K562 (cell line): ENCODE measurements at regions not wholly inside any gene's neighbourhood (a gene's known extent, or its start where the extent isn't known, plus 50 kb on each side); places are given as distances from the start of the nearest gene placed in this dataset.

Experiments
- ATAC-seq: fragments of 200-7000 bp; cut with Tn5 transposase; 3 replicates; pipeline ENCODE4 v1.9.1; 2020; ENCODE audit warnings: moderate library complexity
- BruUV-seq: library from RNA; stranded (reverse); fragments of 400-500 nt; replicated peaks from 2 replicates; lab custom pipeline; 2021; lab: Mats Ljungman, UMichigan
- CTCF ChIA-PET: fragments of 300-600 bp; formaldehyde crosslinking; extraction: SDS; loops from one replicate; lab custom pipeline; 2021; ENCODE audit warnings: low intra/inter-chr PET ratio; lab: Yijun Ruan, JAX
- POLR2A ChIA-PET: fragments of 300-600, 350-650 bp; sonication (Branson Sonifier 250); formaldehyde crosslinking; extraction: SDS; loops from one replicate; lab custom pipeline; 2021; ENCODE audit warnings: antibody characterized with exemption, inconsistent platforms; lab: Yijun Ruan, JAX
- DNase-seq, 4 experiments: peaks; one replicate each; pipeline versions ENCODE4 v3.0.0 to v3.0.0-alpha.2; 2011 to 2018; ENCODE audit warnings: low spot score in 3 of 4, mixed read lengths in 3 of 4; ENCODE audit errors: extremely low read depth in 1 of 4
- FAIRE-seq: peaks from 2 replicates; lab custom pipeline; 2011; peaks lifted over from hg19 to GRCh38; lab: Jason Lieb, UNC
- H2AFZ ChIP-seq: 2 replicates; pipeline ENCODE4 v1.6.0; 2011; ENCODE audit warnings: low read depth, low read length, control low read depth, inconsistent platforms
- H3K27ac ChIP-seq: fragments of 200-600 bp; 3 replicates; pipeline ENCODE4 v1.8.0; 2011; ENCODE audit warnings: low read depth, mild to moderate bottlenecking, control low read depth, inconsistent platforms, low read length, moderate library complexity, mixed read lengths; ENCODE audit errors: extremely low read depth
- H3K27me3 ChIP-seq, 2 experiments: fragments of 300-600 bp in 1 of 2; 2 replicates in 1 of 2; 3 replicates in 1 of 2; pipeline versions ENCODE4 v1.6.0 to v1.8.0; 2011; ENCODE audit warnings: inconsistent platforms in 2 of 2, low read length in 2 of 2, mild to moderate bottlenecking in 1 of 2, mixed read lengths in 1 of 2, moderate library complexity in 1 of 2; ENCODE audit not compliant: control insufficient read depth in 2 of 2, insufficient read depth in 2 of 2
- H3K36me3 ChIP-seq: fragments of 300-600 bp; 3 replicates; pipeline ENCODE4 v1.8.0; 2011; ENCODE audit warnings: mild to moderate bottlenecking, low read length, inconsistent platforms; ENCODE audit not compliant: control insufficient read depth, insufficient read depth
- H3K4me1 ChIP-seq, 2 experiments: fragments of 200-600 bp in 1 of 2; replicated peaks in 1 of 2; 2 replicates in 1 of 2; 3 replicates in 1 of 2; pipeline versions ENCODE4 v1.5.1 to v1.8.0; 2011; ENCODE audit warnings: inconsistent platforms in 2 of 2, low read length in 2 of 2, mild to moderate bottlenecking in 1 of 2, mixed read lengths in 1 of 2, moderate library complexity in 1 of 2; ENCODE audit not compliant: control insufficient read depth in 2 of 2, insufficient read depth in 2 of 2
- H3K4me2 ChIP-seq: 2 replicates; pipeline ENCODE4 v1.6.1; 2011; ENCODE audit warnings: low read length, control low read depth, inconsistent platforms, mixed read lengths; ENCODE audit not compliant: insufficient read depth
- H3K4me3 ChIP-seq: fragments of 200-600 bp; sonication (generic), shearing (Covaris generic); 2 replicates; pipeline ENCODE4 v1.5.1; 2016; ENCODE audit warnings: control low read depth, inconsistent platforms
- H3K79me2 ChIP-seq: fragments of 200-600 bp; 3 replicates; pipeline ENCODE4 v1.8.0; 2011; ENCODE audit warnings: low read length, inconsistent platforms; ENCODE audit not compliant: control insufficient read depth, insufficient read depth
- H3K9ac ChIP-seq, 2 experiments: 2 replicates each; pipeline versions ENCODE4 v1.6.0 to v1.6.1; 2011; ENCODE audit warnings: low read depth in 2 of 2, low read length in 2 of 2, control low read depth in 1 of 2, inconsistent platforms in 1 of 2, mild to moderate bottlenecking in 1 of 2, mixed read lengths in 1 of 2; ENCODE audit not compliant: insufficient read depth in 1 of 2
- H3K9me1 ChIP-seq: one replicate; pipeline ENCODE4 v1.6.0; 2011; ENCODE audit warnings: inconsistent platforms, mild to moderate bottlenecking, low read length, moderate library complexity; ENCODE audit not compliant: control insufficient read depth, insufficient read depth
- H3K9me3 ChIP-seq: replicated peaks from 2 replicates; pipeline ENCODE4 v1.5.1; 2011; ENCODE audit warnings: low read depth, low read length, inconsistent platforms; ENCODE audit not compliant: control insufficient read depth, insufficient read depth
- H4K20me1 ChIP-seq: replicated peaks from 2 replicates; pipeline ENCODE4 v1.6.1; 2011; ENCODE audit warnings: low read length, inconsistent platforms, mixed read lengths; ENCODE audit not compliant: control insufficient read depth, insufficient read depth
- FUS ChIP-seq: fragments of 200-400 bp; formaldehyde crosslinking; optimal IDR thresholded peaks from 2 replicates; pipeline ENCODE3; 2017; ENCODE audit warnings: low read depth, low read length
- HMGXB4 ChIP-seq: sonication (generic); formaldehyde crosslinking; IDR thresholded peaks from 2 replicates; pipeline ENCODE4 v1.8.1; 2023; ENCODE audit warnings: mild to moderate bottlenecking, missing genetic modification reagents
- KLF10 ChIP-seq: fragments of 250-450 bp; sonication (Bioruptor Pico); IDR thresholded peaks from 2 replicates; pipeline ENCODE4 v1.6.1; 2021; ENCODE audit warnings: matching md5 sums
- LARP7 ChIP-seq: fragments of 450-650 bp; IDR thresholded peaks from 2 replicates; pipeline ENCODE4 v1.6.1; 2016
- LCOR ChIP-seq: sonication (generic); formaldehyde crosslinking; IDR thresholded peaks from 2 replicates; pipeline ENCODE4 v1.8.0; 2022; ENCODE audit warnings: mild to moderate bottlenecking, missing genetic modification reagents
- MEF2A ChIP-seq: IDR thresholded peaks from 2 replicates; pipeline ENCODE4 v1.6.1; 2011; ENCODE audit warnings: low read depth, mild to moderate bottlenecking, low read length, moderate library complexity; ENCODE audit not compliant: control insufficient read depth
- POLR2H ChIP-seq: IDR thresholded peaks from 2 replicates; pipeline ENCODE4 v1.6.1; 2016; ENCODE audit warnings: missing genetic modification characterization, low read depth, mild to moderate bottlenecking, control low read depth, missing compliant biosample characterization, moderate library complexity
- SMAD1 ChIP-seq: fragments of 150-350 bp; IDR thresholded peaks from 2 replicates; pipeline ENCODE4 v1.6.1; 2014; ENCODE audit warnings: low read length, low read depth; ENCODE audit not compliant: partially characterized antibody
- SRSF9 ChIP-seq: fragments of 200-400 bp; formaldehyde crosslinking; IDR thresholded peaks from 2 replicates; pipeline ENCODE4 v1.6.1; 2017; ENCODE audit warnings: low read depth, low read length, borderline replicate concordance
- TCF7L2 ChIP-seq: fragments of 150-350 bp; IDR thresholded peaks from 2 replicates; pipeline ENCODE4 v1.6.1; 2016; ENCODE audit warnings: low read depth, mild to moderate bottlenecking, low read length, moderate library complexity
- THRA ChIP-seq: fragments of 450-650 bp; IDR thresholded peaks from 2 replicates; pipeline ENCODE4 v1.6.1; 2017; ENCODE audit warnings: mild to moderate bottlenecking, moderate library complexity
- TRIM25 ChIP-seq: fragments of 450-650 bp; IDR thresholded peaks from 2 replicates; pipeline ENCODE4 v1.7.0; 2016; ENCODE audit warnings: borderline replicate concordance
- ZFPM2 ChIP-seq: fragments of 250-450 bp; sonication (Bioruptor Pico); IDR thresholded peaks from 2 replicates; pipeline ENCODE4 v1.5.1; 2022; ENCODE audit warnings: mild to moderate bottlenecking
- ZNF436 ChIP-seq: fragments of 250-450, 450-650 bp; sonication (Bioruptor Pico); formaldehyde crosslinking; IDR thresholded peaks from 2 replicates; pipeline ENCODE4 v1.7.0; 2020; ENCODE audit warnings: mild to moderate bottlenecking
- WGBS: fragments of 100-300 bp; shearing (Covaris generic); methylation state at CpG from one replicate; pipeline ENCODE4 v1.1.6; 2016; ENCODE audit warnings: low coverage, mixed read lengths; ENCODE audit not compliant: insufficient coverage; ENCODE audit errors: missing lambda C conversion rate; 5-methylcytosine and 5-hydroxymethylcytosine counted together
- in situ Hi-C: fragments of 300-500 bp; cut with MboI; formaldehyde crosslinking; loops from 4 replicates; pipeline ENCODE4 v1.15.0; 2018; ENCODE audit warnings: inconsistent platforms, mixed read lengths
- intact Hi-C: fragments of 100-400 bp; cut with micrococcal nuclease; formaldehyde crosslinking; loops from 2 replicates; pipeline ENCODE4 v1.14.2; 2022
- TF ChIP-seq, protein P1 (sequence below): fragments of 450-650 bp; IDR thresholded peaks from 2 replicates; pipeline ENCODE4 v1.6.1; 2016
- TF ChIP-seq, protein P2 (sequence below): fragments of 150-350 bp; conservative IDR thresholded peaks from 2 replicates; pipeline ENCODE4 v1.6.1; 2014; ENCODE audit warnings: low read length

DNA sequence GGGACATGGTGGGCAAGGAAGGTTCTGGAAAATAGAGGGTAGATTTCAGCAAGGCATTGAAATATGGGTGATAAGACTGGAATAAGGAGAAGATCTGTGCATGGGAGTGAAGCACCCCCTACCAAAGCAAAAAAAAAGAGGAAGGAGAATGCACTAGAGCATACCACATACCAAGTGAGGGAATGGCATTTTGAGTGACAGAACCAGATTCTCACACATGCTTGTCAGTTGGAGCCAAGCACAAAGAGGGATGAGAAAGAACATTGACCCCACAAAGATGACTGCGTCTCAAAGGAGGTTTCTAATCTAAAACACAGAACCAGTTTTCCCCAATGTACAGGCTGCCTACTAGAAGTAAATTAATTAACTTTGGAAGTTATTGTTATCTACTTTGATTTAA, 140.3 kb upstream of the SMAD1 start:
- ATAC-seq (no peak), FAIRE-seq (no peak), DNase-seq (no peak)
- Histone ChIP-seq H3K9me1 (no peaks in the 10 kb centered on the region), H4K20me1 (no peaks in the 10 kb centered on the region), H3K27me3 (peaks cover 1 to 2% of the 10 kb centered on the region in 2 experiments; a peak in 3 of 5 replicates), H3K27ac (no peak overlapping the region), H3K9me3 (no peaks in the 10 kb centered on the region), H3K4me3 (no peak overlapping the region), H3K36me3 (no peaks in the 10 kb centered on the region), H2AFZ (no peak overlapping the region), H3K4me2 (no peak overlapping the region), H3K9ac (no peak overlapping the region), H3K79me2 (no peaks in the 10 kb centered on the region), H3K4me1 (no peaks in the 10 kb centered on the region)
- intact Hi-C loops, result no loop called here
- no TSS peak for BruUV-seq
- ChIA-PET CTCF (no interaction called here), POLR2A (no interaction called here)
- in situ Hi-C loops, result no loop called here
- 0% methylated on average over 1 of the region's 1 CpG for WGBS
- no peak for TF ChIP-seq SMAD1
- TF ChIP-seq ZNF436, result no peak
- TF ChIP-seq, protein P1, sequence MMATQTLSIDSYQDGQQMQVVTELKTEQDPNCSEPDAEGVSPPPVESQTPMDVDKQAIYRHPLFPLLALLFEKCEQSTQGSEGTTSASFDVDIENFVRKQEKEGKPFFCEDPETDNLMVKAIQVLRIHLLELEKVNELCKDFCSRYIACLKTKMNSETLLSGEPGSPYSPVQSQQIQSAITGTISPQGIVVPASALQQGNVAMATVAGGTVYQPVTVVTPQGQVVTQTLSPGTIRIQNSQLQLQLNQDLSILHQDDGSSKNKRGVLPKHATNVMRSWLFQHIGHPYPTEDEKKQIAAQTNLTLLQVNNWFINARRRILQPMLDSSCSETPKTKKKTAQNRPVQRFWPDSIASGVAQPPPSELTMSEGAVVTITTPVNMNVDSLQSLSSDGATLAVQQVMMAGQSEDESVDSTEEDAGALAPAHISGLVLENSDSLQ, result no peak
- no peak for TF ChIP-seq HMGXB4
- TF ChIP-seq POLR2H (tag), result no peak
- TF ChIP-seq TRIM25, result no peak
- no peak for TF ChIP-seq MEF2A
- TF ChIP-seq THRA, result no peak
- TF ChIP-seq FUS, result no peak
- no peak for TF ChIP-seq LARP7
- no peak for TF ChIP-seq SRSF9
- no peak for TF ChIP-seq TCF7L2
- no peak for TF ChIP-seq KLF10 (CRISPR knock-in tag)
- TF ChIP-seq ZFPM2 (CRISPR knock-in tag), result no peak
- no peak for TF ChIP-seq LCOR
- TF ChIP-seq, protein P2, sequence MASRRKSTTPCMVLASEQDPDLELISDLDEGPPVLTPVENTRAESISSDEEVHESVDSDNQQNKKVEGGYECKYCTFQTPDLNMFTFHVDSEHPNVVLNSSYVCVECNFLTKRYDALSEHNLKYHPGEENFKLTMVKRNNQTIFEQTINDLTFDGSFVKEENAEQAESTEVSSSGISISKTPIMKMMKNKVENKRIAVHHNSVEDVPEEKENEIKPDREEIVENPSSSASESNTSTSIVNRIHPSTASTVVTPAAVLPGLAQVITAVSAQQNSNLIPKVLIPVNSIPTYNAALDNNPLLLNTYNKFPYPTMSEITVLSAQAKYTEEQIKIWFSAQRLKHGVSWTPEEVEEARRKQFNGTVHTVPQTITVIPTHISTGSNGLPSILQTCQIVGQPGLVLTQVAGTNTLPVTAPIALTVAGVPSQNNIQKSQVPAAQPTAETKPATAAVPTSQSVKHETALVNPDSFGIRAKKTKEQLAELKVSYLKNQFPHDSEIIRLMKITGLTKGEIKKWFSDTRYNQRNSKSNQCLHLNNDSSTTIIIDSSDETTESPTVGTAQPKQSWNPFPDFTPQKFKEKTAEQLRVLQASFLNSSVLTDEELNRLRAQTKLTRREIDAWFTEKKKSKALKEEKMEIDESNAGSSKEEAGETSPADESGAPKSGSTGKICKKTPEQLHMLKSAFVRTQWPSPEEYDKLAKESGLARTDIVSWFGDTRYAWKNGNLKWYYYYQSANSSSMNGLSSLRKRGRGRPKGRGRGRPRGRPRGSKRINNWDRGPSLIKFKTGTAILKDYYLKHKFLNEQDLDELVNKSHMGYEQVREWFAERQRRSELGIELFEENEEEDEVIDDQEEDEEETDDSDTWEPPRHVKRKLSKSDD, result no peak
